ENCODE measurements at regions not wholly inside any gene's neighbourhood (a gene's known extent, or its start where the extent isn't known, plus 50 kb on each side); places are given as distances from the start of the nearest gene placed in this dataset.

DNA sequence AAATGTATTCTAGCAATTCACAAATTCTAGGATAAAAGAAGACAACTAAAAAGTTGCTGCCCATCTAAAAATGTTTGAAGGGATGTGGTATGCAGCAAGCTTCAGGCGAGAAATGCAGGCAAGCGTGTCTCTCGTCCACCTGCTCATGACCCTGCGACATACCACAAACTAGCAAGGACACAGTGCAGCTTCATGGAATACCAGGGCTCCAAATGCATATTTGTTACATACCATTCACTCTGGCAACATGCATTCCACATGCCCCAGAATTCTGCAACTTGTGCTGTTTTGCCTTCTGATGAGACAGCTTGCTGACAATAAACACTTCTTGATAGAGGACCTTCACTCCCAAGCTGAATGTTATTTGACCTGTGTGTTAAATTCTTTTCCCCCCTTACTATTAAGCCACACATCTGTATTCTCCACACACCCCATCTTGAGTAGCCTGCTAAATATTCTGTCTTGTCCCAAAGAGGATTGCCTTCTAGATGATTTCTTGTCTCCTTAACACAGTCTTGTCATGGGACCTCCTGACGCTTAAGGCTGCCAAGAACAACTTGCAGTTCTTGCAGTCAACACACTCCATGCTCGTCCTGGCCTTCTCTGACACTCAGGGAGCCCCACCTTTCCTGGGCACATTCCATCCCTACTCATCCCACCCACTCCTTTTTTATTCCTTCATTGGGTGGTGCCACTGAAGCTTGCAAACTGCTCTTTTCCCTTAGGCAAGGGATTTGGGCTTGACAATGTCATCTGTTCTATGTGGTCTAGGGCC is 340.5 kb downstream of the PIK3R1 start:
- no peak for ATAC-seq
- TF ChIP-seq ESRRG (CRISPR knock-in tag; IDR thresholded peaks at IDR 0.05): no peak
- no peak for TF ChIP-seq ZFP30 (CRISPR knock-in tag; IDR thresholded peaks at IDR 0.05)
- no peak for TF ChIP-seq ZC3H10 (CRISPR knock-in tag; IDR thresholded peaks at IDR 0.05)
- TF ChIP-seq, protein P1, sequence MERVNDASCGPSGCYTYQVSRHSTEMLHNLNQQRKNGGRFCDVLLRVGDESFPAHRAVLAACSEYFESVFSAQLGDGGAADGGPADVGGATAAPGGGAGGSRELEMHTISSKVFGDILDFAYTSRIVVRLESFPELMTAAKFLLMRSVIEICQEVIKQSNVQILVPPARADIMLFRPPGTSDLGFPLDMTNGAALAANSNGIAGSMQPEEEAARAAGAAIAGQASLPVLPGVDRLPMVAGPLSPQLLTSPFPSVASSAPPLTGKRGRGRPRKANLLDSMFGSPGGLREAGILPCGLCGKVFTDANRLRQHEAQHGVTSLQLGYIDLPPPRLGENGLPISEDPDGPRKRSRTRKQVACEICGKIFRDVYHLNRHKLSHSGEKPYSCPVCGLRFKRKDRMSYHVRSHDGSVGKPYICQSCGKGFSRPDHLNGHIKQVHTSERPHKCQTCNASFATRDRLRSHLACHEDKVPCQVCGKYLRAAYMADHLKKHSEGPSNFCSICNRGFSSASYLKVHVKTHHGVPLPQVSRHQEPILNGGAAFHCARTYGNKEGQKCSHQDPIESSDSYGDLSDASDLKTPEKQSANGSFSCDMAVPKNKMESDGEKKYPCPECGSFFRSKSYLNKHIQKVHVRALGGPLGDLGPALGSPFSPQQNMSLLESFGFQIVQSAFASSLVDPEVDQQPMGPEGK (CRISPR knock-in tag; IDR thresholded peaks at IDR 0.05; ENCODE audit: borderline replicate concordance): no peak
- no peak for TF ChIP-seq BACH2 (CRISPR knock-in tag; IDR thresholded peaks at IDR 0.05; ENCODE audit: borderline replicate concordance)
- no peak for TF ChIP-seq ZNF8 (CRISPR knock-in tag; IDR thresholded peaks at IDR 0.05)
- TF ChIP-seq PPARA (CRISPR knock-in tag; IDR thresholded peaks at IDR 0.05; ENCODE audit: borderline replicate concordance): no peak
- no peak for TF ChIP-seq TOX (CRISPR knock-in tag; IDR thresholded peaks at IDR 0.05; ENCODE audit: borderline replicate concordance)
- no peak for TF ChIP-seq SNAI2 (CRISPR knock-in tag; IDR thresholded peaks at IDR 0.05)
- no peak for TF ChIP-seq ARNTL (CRISPR knock-in tag; IDR thresholded peaks at IDR 0.05; ENCODE audit: borderline replicate concordance, low read depth)
- no peak for TF ChIP-seq ISL1 (CRISPR knock-in tag; IDR thresholded peaks at IDR 0.05)
- TF ChIP-seq GLIS3 (CRISPR knock-in tag; IDR thresholded peaks at IDR 0.05): no peak
- TF ChIP-seq ZNF565 (CRISPR knock-in tag; conservative IDR thresholded peaks at IDR 0.05; ENCODE audit: low read depth): no peak
- TF ChIP-seq POU6F1 (CRISPR knock-in tag; IDR thresholded peaks at IDR 0.05; ENCODE audit: borderline replicate concordance, low read depth): no peak

GRCh38 chr5:68557162-68557936 is 341.8 kb downstream of the PIK3R1 start:
- ATAC-seq: no peak; the same call in 2 of the 3 replicates
- TF ChIP-seq ZFP3 (CRISPR knock-in tag; IDR thresholded peaks at IDR 0.05) (no peak), ARNTL (CRISPR knock-in tag; IDR thresholded peaks at IDR 0.05; ENCODE audit: borderline replicate concordance, low read depth) (no peak), SNAI2 (CRISPR knock-in tag; IDR thresholded peaks at IDR 0.05) (no peak), ZNF565 (CRISPR knock-in tag; conservative IDR thresholded peaks at IDR 0.05; ENCODE audit: low read depth) (no peak), BACH2 (CRISPR knock-in tag; IDR thresholded peaks at IDR 0.05; ENCODE audit: borderline replicate concordance) (no peak)
- TF ChIP-seq, protein P2, sequence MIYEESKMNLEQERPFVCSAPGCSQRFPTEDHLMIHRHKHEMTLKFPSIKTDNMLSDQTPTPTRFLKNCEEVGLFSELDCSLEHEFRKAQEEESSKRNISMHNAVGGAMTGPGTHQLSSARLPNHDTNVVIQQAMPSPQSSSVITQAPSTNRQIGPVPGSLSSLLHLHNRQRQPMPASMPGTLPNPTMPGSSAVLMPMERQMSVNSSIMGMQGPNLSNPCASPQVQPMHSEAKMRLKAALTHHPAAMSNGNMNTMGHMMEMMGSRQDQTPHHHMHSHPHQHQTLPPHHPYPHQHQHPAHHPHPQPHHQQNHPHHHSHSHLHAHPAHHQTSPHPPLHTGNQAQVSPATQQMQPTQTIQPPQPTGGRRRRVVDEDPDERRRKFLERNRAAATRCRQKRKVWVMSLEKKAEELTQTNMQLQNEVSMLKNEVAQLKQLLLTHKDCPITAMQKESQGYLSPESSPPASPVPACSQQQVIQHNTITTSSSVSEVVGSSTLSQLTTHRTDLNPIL (CRISPR knock-in tag; IDR thresholded peaks at IDR 0.05; ENCODE audit: low read depth): no peak
- TF ChIP-seq, protein P3, sequence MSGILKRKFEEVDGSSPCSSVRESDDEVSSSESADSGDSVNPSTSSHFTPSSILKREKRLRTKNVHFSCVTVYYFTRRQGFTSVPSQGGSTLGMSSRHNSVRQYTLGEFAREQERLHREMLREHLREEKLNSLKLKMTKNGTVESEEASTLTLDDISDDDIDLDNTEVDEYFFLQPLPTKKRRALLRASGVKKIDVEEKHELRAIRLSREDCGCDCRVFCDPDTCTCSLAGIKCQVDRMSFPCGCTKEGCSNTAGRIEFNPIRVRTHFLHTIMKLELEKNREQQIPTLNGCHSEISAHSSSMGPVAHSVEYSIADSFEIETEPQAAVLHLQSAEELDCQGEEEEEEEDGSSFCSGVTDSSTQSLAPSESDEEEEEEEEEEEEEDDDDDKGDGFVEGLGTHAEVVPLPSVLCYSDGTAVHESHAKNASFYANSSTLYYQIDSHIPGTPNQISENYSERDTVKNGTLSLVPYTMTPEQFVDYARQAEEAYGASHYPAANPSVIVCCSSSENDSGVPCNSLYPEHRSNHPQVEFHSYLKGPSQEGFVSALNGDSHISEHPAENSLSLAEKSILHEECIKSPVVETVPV (CRISPR knock-in tag; IDR thresholded peaks at IDR 0.05): no peak

DNA sequence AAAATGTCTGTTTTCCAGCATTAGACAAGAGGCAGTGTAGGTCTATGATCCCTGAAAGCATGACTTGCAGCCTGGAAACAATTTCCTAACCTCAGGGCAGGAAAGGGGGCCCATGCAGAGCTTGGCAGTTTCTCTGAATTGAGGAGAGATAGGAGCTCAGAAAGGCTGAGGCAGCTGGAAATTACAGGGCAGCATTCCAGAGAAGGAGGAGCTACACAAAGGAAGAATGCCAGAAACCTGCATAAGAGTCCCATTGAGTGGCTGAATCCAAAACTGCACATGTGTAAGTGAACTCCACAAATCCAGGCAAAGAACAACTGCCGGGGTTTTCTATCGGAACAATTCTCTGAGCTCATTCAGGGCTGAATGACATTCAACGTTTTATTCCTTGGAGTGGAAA is 346.8 kb downstream of the PIK3R1 start:
- no peak for ATAC-seq
- TF ChIP-seq TOX (CRISPR knock-in tag; IDR thresholded peaks at IDR 0.05; ENCODE audit: borderline replicate concordance) (no peak), ISL1 (CRISPR knock-in tag; IDR thresholded peaks at IDR 0.05) (no peak), BACH2 (CRISPR knock-in tag; IDR thresholded peaks at IDR 0.05; ENCODE audit: borderline replicate concordance) (no peak)
- TF ChIP-seq, protein P3 (CRISPR knock-in tag; IDR thresholded peaks at IDR 0.05): no peak

- TF ChIP-seq, protein P2 (CRISPR knock-in tag; IDR thresholded peaks at IDR 0.05; ENCODE audit: low read depth): no peak
- TF ChIP-seq CSDC2 (CRISPR knock-in tag; IDR thresholded peaks at IDR 0.05) (no peak), POU6F1 (CRISPR knock-in tag; IDR thresholded peaks at IDR 0.05; ENCODE audit: borderline replicate concordance, low read depth) (no peak), ZFP3 (CRISPR knock-in tag; IDR thresholded peaks at IDR 0.05) (no peak), PPARA (CRISPR knock-in tag; IDR thresholded peaks at IDR 0.05; ENCODE audit: borderline replicate concordance) (no peak)
- ATAC-seq: no peak
These were observed 349.9 kb downstream of the PIK3R1 start for GRCh38 chr5:68565427-68565826.

All from SK-N-SH treated with all-trans-retinoic acid at 6 μM for 48 hours (cell line).